Vagina (tissue), 2 donors: ENCODE measurements at regions not wholly inside any gene's neighbourhood (a gene's known extent, or its start where the extent isn't known, plus 50 kb on each side); places are given as distances from the start of the nearest gene placed in this dataset.

Experiments used
- DNase-seq, 2 donors: peaks; one replicate each; pipeline ENCODE4 v3.0.0-alpha.2; 2017; ENCODE audit errors: extremely low spot score in 2 of 2
- H3K27ac ChIP-seq: fragments of 200-600 bp; sonication (generic); one replicate; pipeline ENCODE4 v1.5.1; 2019
- H3K27me3 ChIP-seq: fragments of 200-600 bp; sonication (generic); one replicate; pipeline ENCODE4 v1.5.1; 2019
- H3K36me3 ChIP-seq, 2 donors: fragments of 200-600 bp; sonication (generic); one replicate each; pipeline ENCODE4 v1.5.1; 2017 to 2019
- H3K4me1 ChIP-seq: fragments of 200-600 bp; sonication (generic); one replicate; pipeline ENCODE4 v1.5.1; 2019
- H3K4me3 ChIP-seq, 2 donors: fragments of 200-600 bp; sonication (generic); 1 replicate in 1 of 2; 2 replicates in 1 of 2; pipeline ENCODE4 v1.5.1; 2016 to 2019
- H3K9me3 ChIP-seq: fragments of 200-600 bp; sonication (generic); one replicate; pipeline ENCODE4 v1.5.1; 2019
- POLR2A ChIP-seq, 2 donors: fragments of 450-650 bp; IDR thresholded peaks; one replicate each; pipeline ENCODE4 v1.6.1; 2017; ENCODE audit warnings: antibody characterized with exemption in 2 of 2, mild to moderate bottlenecking in 2 of 2, moderate library complexity in 2 of 2
- POLR2AphosphoS5 ChIP-seq, 2 donors: sonication (generic); formaldehyde crosslinking; IDR thresholded peaks; one replicate each; pipeline ENCODE4 v1.9.0; 2017; ENCODE audit warnings: antibody characterized with exemption in 2 of 2, mild to moderate bottlenecking in 2 of 2, low read depth in 1 of 2; ENCODE audit not compliant: insufficient read depth in 1 of 2
- intact Hi-C: fragments of 100-400 bp; cut with DNase I; formaldehyde crosslinking; loops from one replicate; pipeline ENCODE4 v1.15.1; 2023
- TF ChIP-seq, protein P1 (sequence below), 3 experiments: fragments of 450-650 bp in 2 of 3; fragments of 200-600 bp in 1 of 3; sonication (generic) in 1 of 3; IDR thresholded peaks; one replicate each; pipeline ENCODE4 v1.5.1; 2017 to 2019; ENCODE audit warnings: antibody characterized with exemption in 3 of 3, mild to moderate bottlenecking in 2 of 3, moderate library complexity in 2 of 3

DNA sequence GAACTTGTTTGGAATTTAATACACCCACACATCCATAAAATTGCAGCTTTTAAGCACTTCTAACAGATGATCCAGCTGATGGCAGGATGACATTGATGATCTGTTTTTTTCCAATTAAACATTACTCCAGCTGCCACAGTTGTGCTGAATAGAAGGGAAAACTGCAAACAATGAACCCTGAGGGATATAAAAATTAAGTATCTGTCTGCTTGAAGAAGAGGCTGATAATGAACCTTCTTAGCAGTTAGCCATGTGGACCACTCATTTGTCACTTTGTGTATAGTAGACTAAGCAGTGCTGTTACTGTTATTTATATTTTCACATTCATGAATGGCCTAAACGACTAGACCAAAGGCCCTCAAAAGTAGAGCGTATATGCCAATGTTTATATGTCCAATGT, 1201.0 kb upstream of the LRRTM1 start:
- H3K4me3 ChIP-seq: no peak overlapping the region

DNA sequence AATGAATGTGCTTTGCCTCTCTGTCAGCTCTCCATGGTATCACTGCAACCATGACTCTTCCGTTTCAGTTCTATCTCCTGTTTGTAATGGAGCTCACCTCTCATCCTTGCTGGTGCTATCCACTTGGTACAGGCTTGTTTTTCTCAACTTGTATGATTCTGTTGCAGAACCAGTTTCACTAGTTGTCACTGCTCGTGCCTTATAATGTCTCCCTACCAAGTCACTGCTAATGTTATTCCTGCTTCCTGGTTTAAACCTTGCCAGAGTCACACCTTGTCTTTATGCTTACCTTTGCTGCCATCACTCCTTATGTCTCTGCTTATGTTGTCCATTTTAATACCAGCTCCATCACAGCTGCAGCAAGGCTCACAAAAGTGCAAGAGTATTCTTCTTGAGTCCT, 1191.0 kb upstream of the LRRTM1 start:
- no peak overlapping the region for H3K27ac ChIP-seq
- no peak for DNase-seq
- no peaks in the 10 kb centered on the region for H3K36me3 ChIP-seq
- no peak overlapping the region for H3K4me3 ChIP-seq
- H3K9me3 ChIP-seq: no peaks in the 10 kb centered on the region
- intact Hi-C loops: no loop called here
- TF ChIP-seq POLR2AphosphoS5 (IDR thresholded peaks at IDR 0.05; ENCODE audit: insufficient read depth in 1 of 2, low read depth in 1 of 2) (no peak), POLR2A (IDR thresholded peaks at IDR 0.05) (no peak)
- TF ChIP-seq, protein P1, sequence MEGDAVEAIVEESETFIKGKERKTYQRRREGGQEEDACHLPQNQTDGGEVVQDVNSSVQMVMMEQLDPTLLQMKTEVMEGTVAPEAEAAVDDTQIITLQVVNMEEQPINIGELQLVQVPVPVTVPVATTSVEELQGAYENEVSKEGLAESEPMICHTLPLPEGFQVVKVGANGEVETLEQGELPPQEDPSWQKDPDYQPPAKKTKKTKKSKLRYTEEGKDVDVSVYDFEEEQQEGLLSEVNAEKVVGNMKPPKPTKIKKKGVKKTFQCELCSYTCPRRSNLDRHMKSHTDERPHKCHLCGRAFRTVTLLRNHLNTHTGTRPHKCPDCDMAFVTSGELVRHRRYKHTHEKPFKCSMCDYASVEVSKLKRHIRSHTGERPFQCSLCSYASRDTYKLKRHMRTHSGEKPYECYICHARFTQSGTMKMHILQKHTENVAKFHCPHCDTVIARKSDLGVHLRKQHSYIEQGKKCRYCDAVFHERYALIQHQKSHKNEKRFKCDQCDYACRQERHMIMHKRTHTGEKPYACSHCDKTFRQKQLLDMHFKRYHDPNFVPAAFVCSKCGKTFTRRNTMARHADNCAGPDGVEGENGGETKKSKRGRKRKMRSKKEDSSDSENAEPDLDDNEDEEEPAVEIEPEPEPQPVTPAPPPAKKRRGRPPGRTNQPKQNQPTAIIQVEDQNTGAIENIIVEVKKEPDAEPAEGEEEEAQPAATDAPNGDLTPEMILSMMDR (IDR thresholded peaks at IDR 0.05): no peak
- H3K27me3 ChIP-seq: no peaks in the 10 kb centered on the region
- H3K4me1 ChIP-seq: no peaks in the 10 kb centered on the region

More for the DNA sequence above, 1201.0 kb upstream of the LRRTM1 start:
- Histone ChIP-seq H3K4me1 (no peaks in the 10 kb centered on the region), H3K36me3 (no peaks in the 10 kb centered on the region), H3K27me3 (no peaks in the 10 kb centered on the region), H3K27ac (no peak overlapping the region), H3K9me3 (no peaks in the 10 kb centered on the region)
- TF ChIP-seq POLR2AphosphoS5 (IDR thresholded peaks at IDR 0.05; ENCODE audit: insufficient read depth in 1 of 2, low read depth in 1 of 2) (no peak), POLR2A (IDR thresholded peaks at IDR 0.05) (no peak)
- TF ChIP-seq, protein P1 (IDR thresholded peaks at IDR 0.05): no peak
- intact Hi-C loops: no loop called here
- no peak for DNase-seq

DNA sequence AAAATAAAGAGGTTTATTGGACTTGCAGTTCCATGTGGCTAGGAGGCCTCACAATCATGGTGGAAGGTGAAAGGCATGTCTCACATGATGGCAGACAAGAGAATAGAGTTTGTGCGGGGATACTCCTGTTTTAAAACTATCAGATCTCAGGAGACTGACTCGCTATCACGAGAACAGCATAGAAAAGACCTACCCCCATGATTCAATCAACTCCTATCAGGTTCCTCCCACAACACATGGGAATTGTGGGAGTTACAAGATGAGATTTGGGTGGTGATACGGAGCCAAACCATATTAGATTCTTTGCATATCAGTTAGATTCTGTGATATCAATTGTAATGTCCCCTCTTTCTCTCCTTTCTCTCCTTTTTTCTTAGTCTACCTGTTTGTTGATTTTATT, 1178.7 kb upstream of the LRRTM1 start:
- no peak for DNase-seq
- Histone ChIP-seq H3K4me1 (no peaks in the 10 kb centered on the region), H3K27ac (no peak overlapping the region), H3K9me3 (no peaks in the 10 kb centered on the region), H3K27me3 (no peaks in the 10 kb centered on the region), H3K4me3 (no peak overlapping the region), H3K36me3 (no peaks in the 10 kb centered on the region)
- TF ChIP-seq POLR2A (IDR thresholded peaks at IDR 0.05) (no peak), POLR2AphosphoS5 (IDR thresholded peaks at IDR 0.05; ENCODE audit: insufficient read depth in 1 of 2, low read depth in 1 of 2) (no peak)
- TF ChIP-seq, protein P1 (IDR thresholded peaks at IDR 0.05): no peak
- intact Hi-C loops: no loop called here

DNA sequence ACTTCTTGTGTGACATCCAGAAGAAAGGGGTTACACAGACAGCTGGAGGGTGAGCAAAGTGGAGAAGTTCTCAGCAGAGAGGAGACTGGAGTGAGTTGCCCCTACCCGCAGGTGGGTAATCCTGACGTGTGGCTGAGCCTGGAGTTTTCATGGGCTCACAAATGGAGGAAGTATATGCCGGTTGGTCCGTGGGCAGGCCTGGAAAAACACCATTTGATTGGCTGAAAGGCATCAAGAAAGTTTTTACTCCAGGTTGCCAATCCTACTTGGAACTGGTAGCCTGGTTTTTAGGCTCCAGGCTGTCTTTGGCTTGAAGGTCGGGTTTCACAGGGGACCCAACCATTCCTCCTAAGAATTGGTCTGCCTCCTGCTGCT, 1177.4 kb upstream of the LRRTM1 start:
- no peaks in the 10 kb centered on the region for H3K36me3 ChIP-seq
- intact Hi-C loops: no loop called here
- no peak overlapping the region for H3K27ac ChIP-seq
- TF ChIP-seq POLR2AphosphoS5 (IDR thresholded peaks at IDR 0.05; ENCODE audit: insufficient read depth in 1 of 2, low read depth in 1 of 2): no peak
- TF ChIP-seq, protein P1 (IDR thresholded peaks at IDR 0.05): no peak
- no peak for TF ChIP-seq POLR2A (IDR thresholded peaks at IDR 0.05)
- no peaks in the 10 kb centered on the region for H3K9me3 ChIP-seq
- no peak overlapping the region for H3K4me3 ChIP-seq
- no peaks in the 10 kb centered on the region for H3K4me1 ChIP-seq
- no peak for DNase-seq
- no peaks in the 10 kb centered on the region for H3K27me3 ChIP-seq

DNA sequence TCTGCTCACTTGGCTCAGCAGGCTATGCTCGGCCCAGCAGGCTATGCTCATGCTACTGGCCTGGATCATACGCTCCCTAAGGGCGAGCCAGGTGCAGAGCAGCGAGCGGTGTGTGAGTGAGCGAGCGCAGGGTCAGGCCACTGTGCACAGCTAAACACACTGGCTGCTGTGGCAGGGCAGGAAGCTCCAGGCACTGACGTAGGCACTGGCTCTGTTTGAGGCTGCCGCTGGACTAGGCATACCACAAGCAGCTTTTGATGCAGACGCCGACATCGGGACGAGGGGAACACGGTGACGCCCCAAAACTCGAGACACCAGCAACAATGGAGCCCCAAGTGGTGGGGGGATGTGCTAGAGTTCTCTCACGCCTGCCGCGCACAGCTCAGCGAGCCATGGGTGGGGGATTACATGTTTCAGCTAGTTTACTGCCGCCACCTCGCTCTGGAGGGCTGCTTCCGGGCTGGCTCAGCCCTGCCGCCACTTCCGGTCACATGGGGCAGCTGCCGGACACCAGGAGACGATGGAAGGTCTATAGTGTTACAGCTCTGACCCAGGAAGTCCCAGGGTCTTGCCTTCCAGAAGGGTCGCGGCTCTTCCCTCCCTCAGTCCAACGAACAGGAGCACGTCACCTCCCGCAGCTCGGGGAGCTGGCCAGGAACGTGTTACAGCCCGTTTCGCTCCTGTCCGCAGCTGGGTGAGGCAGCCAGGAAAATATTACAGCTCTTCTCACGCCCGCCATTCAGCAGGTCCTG, 1176.9 kb upstream of the LRRTM1 start:
- TF ChIP-seq POLR2A (IDR thresholded peaks at IDR 0.05) (no peak), POLR2AphosphoS5 (IDR thresholded peaks at IDR 0.05; ENCODE audit: insufficient read depth in 1 of 2, low read depth in 1 of 2) (no peak)
- TF ChIP-seq, protein P1 (IDR thresholded peaks at IDR 0.05): no peak
- Histone ChIP-seq H3K36me3 (no peaks in the 10 kb centered on the region), H3K4me3 (no peak overlapping the region), H3K27me3 (no peaks in the 10 kb centered on the region), H3K4me1 (no peaks in the 10 kb centered on the region), H3K27ac (no peak overlapping the region), H3K9me3 (no peaks in the 10 kb centered on the region)
- intact Hi-C loops: no loop called here
- no peak for DNase-seq
